ENCODE measurements at regions not wholly inside any gene's neighbourhood (a gene's known extent, or its start where the extent isn't known, plus 50 kb on each side); places are given as distances from the start of the nearest gene placed in this dataset.

- Histone ChIP-seq H2BK120ac (replicated peaks; ENCODE audit: low read depth, low read length) (no peak overlapping the region), H3K27me3 (replicated peaks in 1 of 4; ENCODE audit: control insufficient read depth in 3 of 4, extremely low read depth in 1 of 4, insufficient read depth in 3 of 4, low read length in 3 of 4) (no peaks in the 10 kb centered on the region), H3K23ac (ENCODE audit: insufficient read length) (no peak overlapping the region), H4K20me1 (replicated peaks in 1 of 2; ENCODE audit: control insufficient read depth in 1 of 2, insufficient read depth in 2 of 2, low read length in 2 of 2) (no peaks in the 10 kb centered on the region), H3K14ac (ENCODE audit: insufficient read length) (no peak overlapping the region), H3K36me3 (ENCODE audit: control insufficient read depth in 2 of 4, insufficient read depth in 4 of 4, low read length in 3 of 4) (no peaks in the 10 kb centered on the region), H3K4me1 (replicated peaks in 1 of 4; ENCODE audit: control insufficient read depth in 3 of 4, insufficient read depth in 4 of 4, low read length in 3 of 4) (no peaks in the 10 kb centered on the region), H4K91ac (replicated peaks; ENCODE audit: insufficient read length, low read length) (no peak overlapping the region), H3K4me3 (ENCODE audit: extremely low read depth in 1 of 4, insufficient read depth in 2 of 4, low read depth in 3 of 4, low read length in 4 of 4) (no peak overlapping the region), H4K5ac (ENCODE audit: insufficient read length, low read depth, low read length) (no peak overlapping the region), H2BK20ac (ENCODE audit: low read length) (no peak overlapping the region), H3K79me1 (ENCODE audit: low read depth, low read length) (no peaks in the 10 kb centered on the region), H3K56ac (replicated peaks; ENCODE audit: insufficient read length, low read depth, low read length) (no peak overlapping the region), H2AFZ (ENCODE audit: low read length) (no peak overlapping the region), H2BK5ac (ENCODE audit: low read depth, low read length) (no peak overlapping the region), H2BK12ac (ENCODE audit: low read depth, low read length) (no peak overlapping the region), H3K79me2 (ENCODE audit: control insufficient read depth in 1 of 2, insufficient read depth in 2 of 2, low read length in 2 of 2) (no peaks in the 10 kb centered on the region), H3K18ac (ENCODE audit: extremely low read depth, low read length) (no peak overlapping the region), H3K27ac (ENCODE audit: low read depth, low read length) (no peak overlapping the region), H3K23me2 (ENCODE audit: low read depth, low read length) (no peaks in the 10 kb centered on the region), H4K8ac (ENCODE audit: extremely low read depth, insufficient read depth, low read length) (no peak overlapping the region), H3K4me2 (ENCODE audit: insufficient read depth in 1 of 2, low read depth in 2 of 2, low read length in 2 of 2) (no peak overlapping the region), H2AK5ac (ENCODE audit: low read depth, low read length) (no peak overlapping the region), H2BK15ac (ENCODE audit: low read length) (no peak overlapping the region), H3K4ac (replicated peaks; ENCODE audit: insufficient read length, low read depth, low read length) (no peak overlapping the region), H3K9ac (replicated peaks in 1 of 4; ENCODE audit: extremely low read depth in 1 of 4, low read depth in 3 of 4, low read length in 3 of 4) (no peak overlapping the region), H3K9me3 (ENCODE audit: insufficient read depth in 2 of 2, low read depth in 1 of 2, low read length in 1 of 2) (no peaks in the 10 kb centered on the region)
- WGBS, 2 experiments (ENCODE audit: extremely low coverage in 1 of 2, insufficient coverage in 1 of 2, insufficient read length in 1 of 2, insufficient replicate concordance in 2 of 2, low coverage in 1 of 2, low lambda C conversion rate in 2 of 2, missing lambda C conversion rate in 1 of 2): 94% methylated on average over 2 of the region's 2 CpGs; no CpG with 5 or more reads in 1 of the 2 experiments
- CTCF ChIA-PET (ENCODE audit: partially characterized antibody): interaction anchor here (1.3 kb wide), 1 partner anchor 87 kb away, joined by 3 read pairs; no protein-coding TSS in a partner anchor
- FAIRE-seq: no peak
- TF ChIP-seq TAF7 (optimal IDR thresholded peaks at IDR 0.05; ENCODE audit: borderline replicate concordance, low read depth, low read length) (no peak), GABPA (IDR thresholded peaks at IDR 0.05; ENCODE audit: borderline replicate concordance, insufficient read depth, low read length) (no peak)
- no peak for DNase-seq (ENCODE audit: low read depth in 1 of 2, low spot score in 2 of 2)
- POLR2A ChIA-PET (ENCODE audit: partially characterized antibody): no interaction called here
Observed at GRCh38 chr2:193496786-193497185, 1302.1 kb upstream of the TMEFF2 start.
